GM19438 (cell line): ENCODE measurements at regions not wholly inside any gene's neighbourhood (a gene's known extent, or its start where the extent isn't known, plus 50 kb on each side); places are given as distances from the start of the nearest gene placed in this dataset.

ENCODE experiments used
- ATAC-seq: cut with Tn5 transposase; IDR thresholded peaks from one replicate; pipeline ENCODE4 v1.9.1; 2021; ENCODE audit warnings: low read depth; ENCODE audit not compliant: unreplicated experiment

- ATAC-seq = no peak
Measured at GRCh38 chr17:15048933-15049794, 216.0 kb downstream of the PMP22 start.

- no peak for ATAC-seq
Measured at GRCh38 chr17:15048381-15048780, 216.7 kb downstream of the PMP22 start.

DNA sequence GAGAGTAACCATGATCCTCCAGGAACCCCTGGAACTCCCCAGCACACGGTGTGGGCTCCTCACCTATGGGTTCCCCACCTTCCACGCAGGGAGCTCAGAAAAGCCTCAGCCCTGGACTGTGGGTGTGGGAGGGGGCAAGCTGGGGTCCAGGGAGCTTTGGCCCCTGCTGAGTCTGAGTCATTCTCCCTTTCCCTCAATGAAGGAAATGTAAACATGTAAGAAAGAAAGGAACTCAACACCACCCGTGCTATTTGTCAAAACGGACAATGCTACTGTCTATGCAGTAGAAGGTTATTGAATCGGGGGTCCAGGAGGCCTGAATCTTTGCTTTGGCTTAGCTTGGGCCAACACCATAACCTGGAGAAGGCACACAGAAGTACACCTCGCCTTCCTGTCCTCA lies 222.8 kb downstream of the PMP22 start:
- ATAC-seq = no peak

DNA sequence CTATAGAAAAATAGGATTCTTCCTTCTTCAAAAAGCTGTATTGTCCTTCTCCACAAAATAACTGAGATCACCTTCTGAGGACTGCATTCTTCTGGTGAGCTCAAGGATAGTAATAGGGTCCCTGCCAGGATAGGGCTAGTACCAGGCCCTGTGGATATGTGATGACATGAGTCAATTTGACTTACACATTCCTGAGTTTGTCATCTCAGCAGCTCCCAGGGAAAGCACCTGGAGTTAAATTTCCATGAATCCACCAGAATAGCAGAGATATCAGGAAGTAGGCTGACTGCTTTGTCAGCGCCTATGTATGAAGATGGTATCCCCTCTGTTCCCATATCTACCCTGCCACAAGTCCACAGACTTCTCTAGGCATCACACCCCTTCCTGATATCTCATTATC lies 225.8 kb downstream of the PMP22 start:
- ATAC-seq = no peak

DNA sequence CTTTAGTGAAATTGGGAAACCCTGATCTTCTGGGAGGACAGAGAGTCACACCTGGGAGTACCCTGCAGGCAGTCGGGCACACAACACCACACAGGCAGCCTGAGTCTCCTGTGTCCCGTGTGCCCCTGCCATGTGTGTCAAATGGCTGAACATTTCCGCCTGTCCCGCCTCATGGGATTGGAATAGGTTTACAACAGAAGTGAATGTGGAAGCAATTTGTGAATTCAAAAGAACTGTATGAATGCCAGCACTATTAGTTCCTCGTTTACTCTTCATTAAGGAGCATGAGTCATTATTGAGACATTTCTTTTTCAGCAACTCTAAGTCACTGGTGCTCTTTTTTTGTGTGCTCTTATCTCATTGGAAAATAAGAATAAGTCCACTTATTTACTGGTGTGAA lies 226.5 kb downstream of the PMP22 start:
- ATAC-seq = no peak

- no peak for ATAC-seq
Measured at GRCh38 chr17:15036238-15036637, 228.9 kb downstream of the PMP22 start.

DNA sequence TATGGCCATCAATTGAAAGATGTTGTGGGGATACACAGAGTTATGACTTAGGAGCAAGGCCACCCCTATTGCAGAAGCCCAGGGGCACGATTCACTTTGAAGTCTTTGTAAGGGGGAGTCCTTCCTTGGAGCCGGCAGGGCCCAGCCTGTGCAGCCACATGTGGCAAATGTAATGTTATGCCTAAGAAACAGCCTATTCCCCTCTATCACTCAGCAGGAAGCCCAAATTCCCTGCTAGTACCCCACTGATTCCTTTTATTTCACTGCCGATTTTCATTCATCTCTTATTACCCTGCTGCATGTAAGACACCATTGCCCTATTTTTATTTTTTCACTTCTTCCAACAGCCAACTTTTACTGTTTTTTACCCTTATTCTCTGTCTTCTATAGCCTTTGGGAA lies 233.2 kb downstream of the PMP22 start:
- no peak for ATAC-seq

- ATAC-seq = no peak
Measured at GRCh38 chr17:15029469-15029868, 235.7 kb downstream of the PMP22 start.

- ATAC-seq = no peak
Measured at GRCh38 chr17:15027853-15028252, 237.3 kb downstream of the PMP22 start.

GRCh38 chr17:15026088-15026487 lies 239.0 kb downstream of the PMP22 start:
- no peak for ATAC-seq

DNA sequence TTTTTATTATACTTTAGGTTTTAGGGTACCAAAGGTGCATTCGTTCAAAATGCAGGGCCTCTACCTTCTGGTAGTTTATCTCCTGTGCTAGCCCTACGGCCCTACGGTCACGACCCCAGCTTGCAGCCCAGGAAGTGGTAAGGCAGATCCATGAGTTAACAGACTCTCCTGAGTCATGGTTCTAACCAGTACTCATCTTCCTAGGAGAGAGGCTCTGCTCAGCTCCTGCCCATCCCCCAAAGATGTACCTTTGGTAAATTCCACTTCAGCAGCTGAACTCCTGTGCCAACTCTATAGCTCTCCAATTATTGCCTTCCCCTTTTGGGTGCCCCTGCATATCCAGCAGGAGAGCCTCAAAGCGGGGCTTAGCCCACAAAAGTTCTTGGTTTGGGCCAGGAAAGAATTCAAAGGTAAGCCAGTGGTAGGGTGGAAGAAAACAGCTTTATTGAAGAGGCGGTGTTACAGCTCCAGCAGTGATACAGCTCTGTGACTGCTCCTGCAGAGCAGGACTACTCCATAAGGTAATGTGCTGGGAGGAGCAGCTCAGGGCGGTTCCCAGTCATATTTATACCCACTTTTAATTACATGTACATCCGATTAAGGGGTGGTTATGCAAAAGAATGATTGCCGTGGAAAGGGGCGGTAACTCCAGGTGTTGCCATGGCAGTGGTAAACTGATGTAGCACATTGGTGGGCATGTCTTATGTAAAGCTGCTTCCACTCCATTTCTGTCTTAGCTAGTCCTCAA lies 241.4 kb downstream of the PMP22 start:
- no peak for ATAC-seq

- no peak for ATAC-seq
Measured at GRCh38 chr17:15019158-15019557, 246.0 kb downstream of the PMP22 start.

- no peak for ATAC-seq
Measured at GRCh38 chr17:15012351-15012980, 252.7 kb downstream of the PMP22 start.

GRCh38 chr17:15009087-15009486 lies 256.0 kb downstream of the PMP22 start:
- no peak for ATAC-seq

- no peak for ATAC-seq
Measured at GRCh38 chr17:15007147-15007553, 258.0 kb downstream of the PMP22 start.

GRCh38 chr17:15006421-15007128 lies 258.6 kb downstream of the PMP22 start:
- no peak for ATAC-seq

GRCh38 chr17:15000661-15001060 lies 264.5 kb downstream of the PMP22 start:
- ATAC-seq = no peak

DNA sequence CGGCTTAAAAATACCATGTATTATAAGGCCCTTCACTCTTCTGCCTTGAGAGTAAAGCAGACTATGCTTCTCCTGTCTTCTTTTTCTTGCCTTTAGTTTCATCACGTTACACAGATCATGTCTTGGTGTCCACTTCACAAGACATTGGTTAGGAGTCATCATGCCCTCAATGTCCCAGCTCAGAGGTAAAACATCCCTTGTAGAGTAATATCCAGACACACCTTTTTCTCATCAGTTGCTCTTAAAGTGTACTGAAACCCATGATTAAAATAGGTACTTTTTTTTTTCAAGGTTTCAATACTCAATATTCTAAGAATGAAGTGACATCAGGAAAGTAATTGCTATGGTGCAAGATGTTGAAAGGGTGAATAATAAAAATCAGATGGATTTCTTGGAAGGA lies 267.8 kb downstream of the PMP22 start:
- ATAC-seq = no peak

DNA sequence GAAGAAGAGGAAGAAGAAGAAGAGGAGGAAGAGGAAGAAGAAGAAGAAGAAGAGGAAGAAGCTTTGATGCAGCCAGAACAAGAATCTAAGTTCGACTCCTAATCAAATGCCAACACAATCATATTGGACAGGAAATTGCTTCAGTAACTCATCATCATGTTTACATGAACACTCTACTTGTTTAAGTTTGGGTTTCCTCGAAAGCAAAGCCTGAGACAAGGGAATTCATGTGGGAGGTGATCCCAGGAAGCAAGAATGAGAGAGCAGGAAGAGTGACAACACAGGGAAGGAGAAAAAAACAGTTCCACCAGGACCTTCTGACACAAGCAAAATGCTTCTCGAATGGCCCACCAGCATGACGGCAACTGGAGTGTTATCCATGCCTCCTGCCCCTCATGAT lies 279.0 kb downstream of the PMP22 start:
- ATAC-seq = no peak

DNA sequence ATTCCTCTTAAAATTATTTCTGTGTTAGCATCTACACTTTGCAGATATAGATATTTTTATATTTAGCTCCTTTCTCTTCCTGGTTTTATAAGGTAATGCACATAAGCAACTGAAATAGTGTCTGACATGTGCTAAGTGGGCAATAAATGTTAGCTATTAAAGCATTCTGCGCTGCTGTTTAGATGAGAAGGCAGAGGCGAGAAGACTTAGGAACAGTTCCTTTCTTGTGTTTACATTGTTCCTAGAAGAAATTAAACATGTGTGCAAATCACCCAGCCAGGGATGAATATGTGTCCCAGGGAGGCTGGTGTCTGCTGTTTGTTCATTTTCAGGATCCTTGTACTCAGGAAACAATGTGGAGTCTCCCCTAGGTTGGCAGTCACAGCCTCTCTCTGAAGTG lies 292.3 kb downstream of the PMP22 start:
- ATAC-seq = no peak

DNA sequence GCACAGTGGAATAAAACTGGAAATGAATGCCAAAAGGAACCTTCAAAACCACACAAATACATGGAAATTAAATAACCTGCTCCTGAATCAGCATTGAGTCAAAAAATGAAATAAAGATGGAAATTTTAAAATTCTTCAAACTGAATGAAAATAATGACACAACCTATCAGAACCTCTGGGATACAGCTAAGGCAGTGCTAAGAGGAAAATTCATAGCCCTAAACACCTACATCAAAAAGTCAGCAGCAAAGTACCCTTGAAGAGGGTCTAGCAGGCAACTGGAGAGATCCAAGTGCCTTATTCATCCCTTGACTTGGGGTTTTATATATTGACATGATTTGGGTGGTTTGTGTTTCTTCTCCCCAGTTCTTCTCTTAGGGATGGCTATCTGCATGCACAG lies 294.1 kb downstream of the PMP22 start:
- no peak for ATAC-seq
